Neuronal stem cell (in vitro differentiated cells): ENCODE measurements at regions not wholly inside any gene's neighbourhood (a gene's known extent, or its start where the extent isn't known, plus 50 kb on each side); places are given as distances from the start of the nearest gene placed in this dataset.

ENCODE experiments used
- DNase-seq: peaks from one replicate; pipeline ENCODE4 v3.0.0-alpha.2; 2013; ENCODE audit warnings: low spot score
- H2AFZ ChIP-seq: one replicate; pipeline ENCODE4 v1.6.1; 2013; ENCODE audit warnings: mild to moderate bottlenecking, low read length, inconsistent platforms
- H2AK5ac ChIP-seq: 2 replicates; pipeline ENCODE4 v1.6.1; 2013; ENCODE audit warnings: low read depth, mild to moderate bottlenecking, inconsistent platforms, low read length, moderate library complexity, mixed read lengths
- H2BK120ac ChIP-seq: 2 replicates; pipeline ENCODE4 v1.6.1; 2013; ENCODE audit warnings: low read depth, mild to moderate bottlenecking, inconsistent platforms, low read length, moderate library complexity, mixed read lengths
- H2BK12ac ChIP-seq: one replicate; pipeline ENCODE4 v1.6.1; 2013; ENCODE audit warnings: low read length, inconsistent platforms
- H2BK15ac ChIP-seq: 2 replicates; pipeline ENCODE4 v1.6.1; 2013; ENCODE audit warnings: mild to moderate bottlenecking, low read length, inconsistent platforms, mixed read lengths
- H2BK5ac ChIP-seq: one replicate; pipeline ENCODE4 v1.6.1; 2013; ENCODE audit warnings: inconsistent platforms, mild to moderate bottlenecking, low read length, moderate library complexity
- H3K14ac ChIP-seq: one replicate; pipeline ENCODE4 v1.6.1; 2013; ENCODE audit warnings: low read length, inconsistent platforms
- H3K18ac ChIP-seq: 2 replicates; pipeline ENCODE4 v1.6.1; 2013; ENCODE audit warnings: low read length, inconsistent platforms
- H3K23ac ChIP-seq: 2 replicates; pipeline ENCODE4 v1.6.1; 2013; ENCODE audit warnings: low read depth, mild to moderate bottlenecking, mixed read lengths, low read length, inconsistent platforms; ENCODE audit not compliant: poor library complexity
- H3K27ac ChIP-seq: replicated peaks from 3 replicates; pipeline ENCODE4 v1.5.1; 2013; ENCODE audit warnings: low read length, inconsistent platforms
- H3K27me3 ChIP-seq, 3 experiments: 2 replicates each; pipeline ENCODE4 v1.6.1; 2013; ENCODE audit warnings: low read length in 3 of 3, mild to moderate bottlenecking in 2 of 3, inconsistent platforms in 1 of 3, low read depth in 1 of 3, mixed read lengths in 1 of 3, moderate library complexity in 1 of 3; ENCODE audit not compliant: control insufficient read depth in 3 of 3, insufficient read depth in 3 of 3
- H3K36me3 ChIP-seq, 2 donors: replicated peaks in 1 of 2; 2 replicates each; pipeline ENCODE4 v1.6.1; 2013; ENCODE audit warnings: low read length in 2 of 2; ENCODE audit not compliant: control insufficient read depth in 2 of 2, insufficient read depth in 2 of 2
- H3K4ac ChIP-seq: 2 replicates; pipeline ENCODE4 v1.6.1; 2013; ENCODE audit warnings: inconsistent platforms, mild to moderate bottlenecking, low read length, moderate library complexity
- H3K4me1 ChIP-seq, 2 donors: 1 replicate in 1 of 2; 2 replicates in 1 of 2; pipeline ENCODE4 v1.6.1; 2013; ENCODE audit warnings: low read length in 2 of 2, low read depth in 1 of 2; ENCODE audit not compliant: control insufficient read depth in 2 of 2, insufficient read depth in 1 of 2
- H3K4me2 ChIP-seq: one replicate; pipeline ENCODE4 v1.6.1; 2013; ENCODE audit warnings: mild to moderate bottlenecking, low read length, inconsistent platforms; ENCODE audit not compliant: insufficient read depth, poor library complexity, severe bottlenecking
- H3K4me3 ChIP-seq, 2 donors: 2 replicates each; pipeline ENCODE4 v1.5.1; 2013; ENCODE audit warnings: low read length in 2 of 2, mild to moderate bottlenecking in 2 of 2, inconsistent platforms in 1 of 2, moderate library complexity in 1 of 2
- H3K79me1 ChIP-seq: one replicate; pipeline ENCODE4 v1.6.1; 2013; ENCODE audit warnings: low read depth, mild to moderate bottlenecking, inconsistent platforms, low read length, moderate library complexity
- H3K9ac ChIP-seq: one replicate; pipeline ENCODE4 v1.6.1; 2013; ENCODE audit warnings: mild to moderate bottlenecking, low read depth, low read length, inconsistent platforms; ENCODE audit not compliant: poor library complexity
- H3K9me3 ChIP-seq, 2 donors: replicated peaks in 1 of 2; 2 replicates each; pipeline versions ENCODE3 to v1.6.1; 2013; ENCODE audit warnings: low read length in 2 of 2, mild to moderate bottlenecking in 2 of 2, inconsistent platforms in 1 of 2, low read depth in 1 of 2, mixed read lengths in 1 of 2, moderate library complexity in 1 of 2; ENCODE audit not compliant: control insufficient read depth in 2 of 2, insufficient read depth in 1 of 2
- H4K8ac ChIP-seq: one replicate; pipeline ENCODE4 v1.6.1; 2013; ENCODE audit warnings: low read depth, mild to moderate bottlenecking, inconsistent platforms, low read length, moderate library complexity
- H4K91ac ChIP-seq: one replicate; pipeline ENCODE4 v1.6.1; 2013; ENCODE audit warnings: low read length, low read depth, mild to moderate bottlenecking, inconsistent platforms; ENCODE audit not compliant: poor library complexity
- WGBS, 2 donors: extraction: QIAGEN DNeasy Blood & Tissue Kit; methylation state at CpG; one replicate each; pipeline ENCODE4 v1.1.7; 2013; ENCODE audit warnings: missing lambda C conversion rate in 2 of 2, mixed read lengths in 1 of 2; ENCODE audit not compliant: insufficient read length in 2 of 2, insufficient replicate concordance in 1 of 2; ENCODE audit errors: extremely low coverage in 2 of 2; 5-methylcytosine and 5-hydroxymethylcytosine counted together

GRCh38 chrX:140050906-140051305 lies 85.6 kb upstream of the CXorf66 start:
- Histone ChIP-seq H2BK120ac (no peak overlapping the region), H3K9ac (no peak overlapping the region), H3K4me3 (no peak overlapping the region), H3K18ac (no peak overlapping the region), H2AFZ (no peak overlapping the region), H3K9me3 (no peaks in the 10 kb centered on the region), H3K36me3 (no peaks in the 10 kb centered on the region), H4K91ac (no peak overlapping the region), H2BK12ac (no peak overlapping the region), H3K4me1 (peaks cover 0 to 2% of the 10 kb centered on the region in 2 donors), H4K8ac (no peak overlapping the region), H2BK15ac (no peak overlapping the region), H2AK5ac (no peak overlapping the region), H3K79me1 (no peaks in the 10 kb centered on the region), H3K4me2 (no peak overlapping the region), H3K14ac (no peak overlapping the region), H3K23ac (no peak overlapping the region), H3K27ac (no peak overlapping the region), H3K4ac (no peak overlapping the region), H2BK5ac (no peak overlapping the region), H3K27me3 (peaks cover 0 to 5% (median 0%) of the 10 kb centered on the region in 3 experiments)
- DNase-seq, result no peak

DNA sequence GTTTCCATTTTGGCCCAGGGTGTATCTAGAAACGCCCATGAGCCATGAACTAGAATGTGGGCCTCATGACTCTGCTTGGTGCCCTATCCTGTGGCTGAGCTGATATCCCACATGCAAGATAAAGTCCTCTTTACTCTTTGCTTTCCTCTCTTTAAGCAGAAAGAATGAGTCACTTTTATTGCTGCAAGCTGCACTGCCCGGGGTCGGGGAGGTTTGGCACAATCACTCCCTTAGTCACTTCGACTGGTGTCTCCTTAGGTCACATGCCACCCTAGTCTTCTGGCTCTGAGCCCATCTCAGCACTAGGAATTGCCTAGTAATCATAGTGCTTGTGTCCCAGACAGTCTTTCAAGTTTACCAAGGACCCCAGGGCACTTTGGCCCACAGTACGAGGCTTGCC lies 75.1 kb upstream of the CXorf66 start:
- Histone ChIP-seq H4K91ac (no peak overlapping the region), H2AK5ac (no peak overlapping the region), H3K27ac (no peak overlapping the region), H4K8ac (no peak overlapping the region), H3K4ac (no peak overlapping the region), H3K9me3 (no peaks in the 10 kb centered on the region), H2BK5ac (no peak overlapping the region), H2BK15ac (no peak overlapping the region), H2AFZ (no peak overlapping the region), H3K14ac (no peak overlapping the region), H3K27me3 (no peaks in the 10 kb centered on the region), H3K4me2 (no peak overlapping the region), H3K4me3 (no peak overlapping the region), H3K36me3 (no peaks in the 10 kb centered on the region), H3K79me1 (no peaks in the 10 kb centered on the region), H3K4me1 (no peaks in the 10 kb centered on the region), H2BK120ac (no peak overlapping the region), H2BK12ac (no peak overlapping the region), H3K18ac (no peak overlapping the region), H3K9ac (no peak overlapping the region), H3K23ac (no peak overlapping the region)
- no CpG with 5 or more reads among the region's 5 CpGs for WGBS, 2 donors
- DNase-seq, result no peak

DNA sequence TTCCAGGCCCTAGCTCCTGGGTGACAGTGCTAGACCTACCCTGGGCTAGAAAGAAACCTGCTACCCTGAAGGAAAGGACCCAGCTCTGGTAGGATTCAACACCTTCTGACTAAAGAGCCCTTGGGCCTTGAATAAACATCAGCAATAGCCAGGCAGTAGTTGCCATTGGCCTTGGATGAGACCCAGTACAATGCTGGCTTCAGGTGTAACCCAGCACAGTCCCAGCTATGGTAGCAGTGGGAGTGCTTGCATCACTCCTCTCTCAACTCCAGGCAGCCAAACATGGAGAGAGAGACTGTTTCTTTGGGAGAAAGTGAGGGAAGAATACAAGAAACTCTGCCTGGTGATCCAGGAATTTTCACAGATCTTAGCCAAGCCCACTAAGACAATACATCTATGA lies 73.5 kb upstream of the CXorf66 start:
- H4K8ac ChIP-seq, result no peak overlapping the region
- no peak overlapping the region for H3K23ac ChIP-seq
- no peak overlapping the region for H2BK120ac ChIP-seq
- H3K9me3 ChIP-seq, result no peaks in the 10 kb centered on the region
- H3K9ac ChIP-seq, result no peak overlapping the region
- H2BK15ac ChIP-seq, result no peak overlapping the region
- H2AFZ ChIP-seq, result no peak overlapping the region
- no peaks in the 10 kb centered on the region for H3K79me1 ChIP-seq
- no peak overlapping the region for H3K4me3 ChIP-seq
- no peak overlapping the region for H3K4me2 ChIP-seq
- no peak overlapping the region for H2BK5ac ChIP-seq
- H4K91ac ChIP-seq, result no peak overlapping the region
- H3K36me3 ChIP-seq, result no peaks in the 10 kb centered on the region
- no peak overlapping the region for H3K4ac ChIP-seq
- no peak overlapping the region for H3K18ac ChIP-seq
- H3K14ac ChIP-seq, result no peak overlapping the region
- no peaks in the 10 kb centered on the region for H3K27me3 ChIP-seq
- DNase-seq, result no peak
- no peak overlapping the region for H2BK12ac ChIP-seq
- H3K4me1 ChIP-seq, result no peaks in the 10 kb centered on the region
- H3K27ac ChIP-seq, result no peak overlapping the region
- no peak overlapping the region for H2AK5ac ChIP-seq

- Histone ChIP-seq H3K4me3 (no peak overlapping the region), H3K27ac (no peak overlapping the region), H3K36me3 (no peaks in the 10 kb centered on the region), H3K23ac (no peak overlapping the region), H3K4me1 (no peaks in the 10 kb centered on the region), H3K14ac (no peak overlapping the region), H3K27me3 (no peaks in the 10 kb centered on the region), H2BK120ac (no peak overlapping the region), H3K9ac (no peak overlapping the region), H4K8ac (no peak overlapping the region), H3K4me2 (no peak overlapping the region), H3K4ac (no peak overlapping the region), H2BK5ac (no peak overlapping the region), H2BK12ac (no peak overlapping the region), H3K9me3 (no peaks in the 10 kb centered on the region), H3K18ac (no peak overlapping the region), H2AK5ac (no peak overlapping the region), H2BK15ac (no peak overlapping the region), H2AFZ (no peak overlapping the region), H3K79me1 (no peaks in the 10 kb centered on the region), H4K91ac (no peak overlapping the region)
- DNase-seq, result no peak
- no CpG with 5 or more reads among the region's 4 CpGs for WGBS, 2 donors
Observed at GRCh38 chrX:140034916-140035315, 69.6 kb upstream of the CXorf66 start.
